Effector CD8-positive, alpha-beta T cell (primary cell): ENCODE measurements at regions not wholly inside any gene's neighbourhood (a gene's known extent, or its start where the extent isn't known, plus 50 kb on each side); places are given as distances from the start of the nearest gene placed in this dataset.

Experiments used
- DNase-seq: peaks from one replicate; lab custom pipeline; 2025; lab: John Stamatoyannopoulos, UW

DNA sequence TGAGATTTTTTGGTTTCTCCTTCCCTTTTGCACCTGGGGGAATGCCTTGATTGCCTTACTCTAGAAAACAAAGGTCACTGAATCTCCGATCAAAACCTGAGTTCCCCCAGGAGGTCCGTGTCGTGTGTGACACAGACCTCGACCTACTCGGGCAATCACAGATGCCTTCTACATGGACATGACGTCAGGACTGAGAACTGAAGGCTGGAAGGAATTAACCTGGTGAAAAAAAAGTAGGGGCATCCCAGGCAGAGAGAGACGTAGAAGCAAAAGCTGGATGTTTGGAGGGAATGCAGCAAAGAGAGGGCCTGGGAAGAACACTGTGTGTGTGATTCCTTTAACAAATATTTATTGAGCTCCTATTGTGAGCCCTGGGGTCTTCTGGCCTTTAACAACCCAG lies 178.0 kb downstream of the PRDM2 start:
- DNase-seq = no peak

DNA sequence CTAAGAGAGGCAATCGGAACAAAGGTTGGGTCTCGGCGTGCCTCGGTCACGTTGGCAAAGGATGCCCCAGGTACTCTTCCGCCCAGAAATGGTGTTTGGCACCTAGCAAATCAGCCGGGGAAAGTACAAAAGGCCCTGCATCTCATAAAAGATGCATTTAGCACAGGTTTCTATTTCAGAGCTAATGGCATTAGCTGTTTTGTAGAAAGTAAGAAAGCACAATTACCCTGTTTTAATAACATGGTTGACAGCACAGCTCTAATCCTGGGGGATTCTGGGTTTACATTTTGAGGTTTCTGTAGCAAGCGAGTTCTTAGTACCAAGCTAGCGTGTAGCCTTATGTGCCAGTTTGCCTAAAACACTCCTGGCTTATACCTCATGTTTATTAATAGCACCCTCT lies 178.5 kb downstream of the PRDM2 start:
- DNase-seq = no peak

DNA sequence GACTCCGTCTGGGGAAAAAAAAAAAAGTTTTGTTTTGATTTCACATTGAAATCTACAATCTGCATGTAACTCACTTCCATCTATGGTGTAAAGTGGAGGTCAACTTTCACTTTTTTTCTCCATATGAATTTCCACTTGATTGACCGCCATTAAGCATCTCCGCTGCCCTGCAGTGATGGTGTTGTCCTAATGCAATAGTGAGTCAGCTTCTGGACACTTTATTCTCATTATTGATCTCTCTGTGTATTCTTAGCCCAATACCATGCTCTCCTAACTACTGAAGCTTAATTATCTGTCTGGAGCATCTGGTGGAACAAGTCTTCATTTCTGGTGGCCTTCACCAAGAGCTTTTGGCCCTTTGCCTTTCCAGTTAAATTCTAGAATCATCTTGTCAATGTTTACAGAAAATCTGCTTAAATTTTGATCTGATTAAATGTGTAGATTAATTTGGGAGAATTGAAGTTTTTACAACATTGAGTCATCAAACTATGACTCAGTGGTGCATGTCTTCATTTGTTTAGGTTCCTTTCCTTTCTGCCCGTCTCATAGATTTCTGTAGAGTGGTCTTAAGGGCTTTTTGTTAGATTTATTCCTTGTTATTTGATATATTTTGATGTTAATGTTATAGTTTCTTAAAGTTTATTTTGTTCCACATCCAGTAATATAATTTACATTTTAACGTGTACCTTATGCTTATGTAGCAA lies 181.5 kb downstream of the PRDM2 start:
- DNase-seq = no peak

DNA sequence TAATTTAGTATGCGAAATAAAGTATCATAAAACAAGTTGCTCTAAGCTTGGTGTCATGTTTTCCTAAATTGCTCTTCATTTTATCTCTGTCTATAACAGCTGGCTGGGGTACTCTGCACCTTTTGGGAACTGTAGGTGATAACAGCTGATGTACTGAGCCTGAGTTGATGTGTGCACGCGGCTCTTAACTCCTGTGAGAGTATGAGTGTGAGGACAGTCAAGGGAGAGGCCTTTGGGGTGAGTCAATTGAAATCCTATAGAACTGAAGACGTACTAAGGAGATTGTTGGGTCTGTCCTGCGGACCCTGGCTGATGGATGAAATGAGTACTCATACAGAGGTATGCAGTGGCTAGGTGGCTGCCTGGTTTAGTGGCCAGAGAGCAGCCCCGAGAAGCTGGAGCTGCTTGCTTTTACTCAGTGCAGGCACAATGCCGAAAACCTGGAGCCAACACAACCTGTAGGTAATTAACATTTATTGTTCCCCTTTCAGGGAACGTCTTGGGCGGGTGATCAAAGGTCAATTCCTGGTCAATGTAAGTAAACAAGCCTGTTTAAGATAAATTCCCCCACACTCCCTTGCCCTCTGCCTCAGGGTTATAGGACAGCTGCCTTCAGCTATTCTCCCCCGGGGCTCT lies 188.5 kb downstream of the PRDM2 start:
- DNase-seq = no peak

DNA sequence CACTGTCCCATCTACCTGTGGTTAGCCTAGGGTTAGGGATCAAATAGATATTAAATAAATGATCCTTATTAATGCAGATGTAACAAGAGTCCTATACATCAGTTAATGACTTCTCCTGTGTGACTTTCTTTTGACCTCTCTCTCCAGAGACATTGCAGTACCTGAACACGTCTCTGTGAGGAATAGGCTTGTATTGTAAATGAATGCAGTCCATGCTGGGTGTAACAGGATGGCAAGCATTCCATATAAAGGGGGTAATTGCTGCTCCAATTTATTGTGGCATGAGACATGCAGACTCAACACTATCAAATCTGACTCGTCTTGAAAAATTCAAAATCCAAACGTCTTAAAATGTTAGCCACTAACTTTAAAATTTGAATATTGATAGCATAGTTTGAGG lies 189.5 kb downstream of the PRDM2 start:
- DNase-seq = no peak

DNA sequence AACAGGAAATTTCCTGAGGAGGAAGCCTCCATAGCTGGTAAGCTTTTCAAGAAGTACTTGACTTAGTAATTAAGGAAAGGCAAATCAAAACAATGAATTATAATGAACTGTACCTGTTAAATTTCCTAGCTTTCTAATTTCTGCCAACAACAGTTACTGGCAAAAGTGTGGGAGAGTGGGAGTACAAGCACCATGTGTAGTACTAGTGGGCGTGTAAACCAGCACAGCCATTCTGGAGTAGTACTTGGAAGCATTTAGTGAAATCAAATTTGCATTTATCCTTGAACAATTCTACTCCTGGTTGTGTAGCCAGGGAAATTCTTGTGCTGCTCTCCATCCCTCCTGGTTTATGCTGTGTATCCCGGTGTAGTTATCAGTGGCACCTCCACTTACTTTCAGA lies 190.8 kb downstream of the PRDM2 start:
- no peak for DNase-seq

DNA sequence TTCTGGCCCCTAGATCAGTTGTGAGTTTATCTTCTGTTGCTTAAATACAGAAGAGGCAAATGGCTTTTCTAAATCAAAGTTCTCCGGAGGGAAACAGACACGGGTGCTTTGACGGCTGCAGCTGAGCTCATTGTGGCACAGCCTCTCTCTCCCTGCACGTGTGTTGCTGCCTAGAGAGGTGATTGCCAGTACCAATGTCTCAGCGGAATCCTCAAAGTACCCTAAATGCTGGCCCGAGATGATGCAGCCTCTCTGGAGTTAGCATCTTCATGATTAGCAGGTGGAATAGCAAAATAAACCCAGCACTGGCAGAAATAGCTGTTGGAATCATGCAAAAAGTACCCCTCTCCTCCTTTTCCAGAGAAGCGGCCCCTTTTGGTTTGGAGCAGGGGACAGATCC lies 192.2 kb downstream of the PRDM2 start:
- DNase-seq = no peak

DNA sequence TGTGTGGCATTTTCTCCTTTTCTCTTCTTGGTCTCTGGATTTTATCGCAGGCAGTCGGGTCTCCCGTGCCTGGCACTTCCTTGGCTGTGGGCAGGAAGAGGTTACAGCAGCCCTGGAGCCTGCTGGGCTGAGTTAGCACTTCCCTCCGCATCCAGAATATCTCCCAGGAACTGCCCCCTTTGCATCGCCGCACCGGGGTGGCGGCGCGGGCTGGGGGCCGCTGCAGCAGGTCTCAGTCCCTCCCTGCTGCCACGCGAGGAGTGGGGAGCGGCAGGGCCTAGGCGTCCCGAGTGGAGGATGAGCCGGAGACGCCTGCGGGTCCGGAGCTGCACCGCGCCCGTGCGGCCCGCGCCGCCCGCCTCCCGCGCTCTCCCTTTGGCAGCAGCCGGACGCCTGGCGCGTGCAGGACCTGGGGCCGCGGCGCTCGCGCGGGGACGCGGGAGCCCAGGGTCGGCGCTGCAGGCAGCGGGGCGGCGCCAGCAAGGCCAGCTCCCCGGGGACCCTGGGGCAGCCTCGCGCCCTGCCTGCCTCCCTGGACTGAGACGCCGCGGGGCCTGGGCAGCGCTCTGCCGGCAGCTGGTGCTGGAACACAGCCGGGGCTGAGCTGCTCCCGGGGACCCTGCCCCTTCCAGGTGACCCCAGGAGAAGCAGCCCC lies 192.8 kb downstream of the PRDM2 start:
- no peak for DNase-seq

DNA sequence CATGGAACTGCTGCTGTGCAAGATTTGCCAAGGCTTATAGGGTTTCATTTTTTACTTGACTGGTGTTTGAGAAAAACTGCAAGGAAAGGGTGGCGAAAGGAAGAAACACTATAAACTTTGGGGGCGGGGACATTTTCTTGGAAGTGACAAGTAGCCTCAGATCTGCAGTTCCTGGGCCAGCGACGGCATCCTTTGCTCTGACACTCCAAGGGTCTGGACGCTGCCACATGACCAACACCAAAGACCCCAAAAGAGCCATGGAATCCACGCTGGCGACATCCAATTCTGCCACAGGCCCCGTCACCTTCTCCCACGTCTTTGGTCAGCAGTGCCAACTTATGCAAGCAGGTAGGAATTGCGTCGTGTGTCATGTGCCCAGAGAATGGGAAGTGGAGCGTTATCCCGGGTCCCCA lies 193.4 kb downstream of the PRDM2 start:
- DNase-seq = no peak

DNA sequence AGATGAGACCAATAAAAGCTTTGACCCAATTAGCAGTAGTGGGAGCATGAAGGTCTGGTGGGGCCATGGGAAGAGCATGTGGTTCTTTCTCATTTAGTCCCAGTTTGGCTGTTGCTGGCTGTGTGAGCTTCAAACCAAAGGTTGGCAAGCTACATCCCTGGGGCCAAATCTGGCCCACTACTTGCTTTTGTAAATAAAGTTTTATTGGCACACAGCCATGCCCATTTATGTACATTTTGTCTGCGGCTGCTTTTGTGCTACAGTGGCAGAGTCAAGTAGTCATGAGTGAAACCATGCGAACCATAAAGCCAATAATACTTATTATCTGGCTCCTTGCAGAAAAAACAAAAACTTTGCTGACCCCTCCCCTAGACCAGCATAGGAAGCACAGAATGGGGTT lies 196.9 kb downstream of the PRDM2 start:
- no peak for DNase-seq

DNA sequence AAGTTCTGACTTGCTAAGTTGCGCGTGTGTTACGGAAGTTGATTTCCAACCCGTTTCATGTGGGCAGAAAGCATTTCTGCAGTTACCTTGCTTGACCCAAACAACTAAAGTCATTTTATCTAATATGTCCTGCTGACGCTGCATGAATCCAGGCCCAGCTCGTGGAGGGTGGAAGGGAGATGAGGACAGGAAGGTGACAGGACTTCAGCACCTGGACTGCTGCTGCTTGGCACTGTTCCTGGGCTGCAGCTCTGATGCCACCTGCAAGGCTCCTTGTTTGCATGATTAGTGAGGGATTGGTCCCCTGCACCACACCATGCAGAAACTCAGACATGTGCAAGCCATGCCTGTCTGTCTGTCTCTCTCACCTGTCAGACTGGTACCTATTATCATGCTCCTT lies 198.4 kb downstream of the PRDM2 start:
- no peak for DNase-seq

DNA sequence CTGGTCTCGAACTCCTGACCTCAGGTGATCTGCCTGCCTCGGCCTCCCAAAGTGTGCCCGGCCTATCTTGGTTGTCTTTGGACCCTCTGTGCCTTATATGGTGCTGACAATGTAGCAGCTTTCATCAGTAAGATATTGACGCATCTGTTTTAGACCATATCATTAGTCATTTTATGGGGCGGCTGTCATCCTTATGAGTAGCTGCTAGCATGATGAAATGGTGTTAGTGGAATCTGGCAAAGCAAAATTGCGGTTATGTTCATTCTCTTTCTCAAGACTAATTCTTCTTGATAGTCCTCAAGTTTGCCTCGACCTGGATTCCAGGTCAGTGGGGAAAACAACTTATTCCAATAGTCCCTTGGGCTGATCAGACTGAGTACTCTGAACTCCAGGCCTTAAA lies 199.9 kb downstream of the PRDM2 start:
- no peak for DNase-seq

DNA sequence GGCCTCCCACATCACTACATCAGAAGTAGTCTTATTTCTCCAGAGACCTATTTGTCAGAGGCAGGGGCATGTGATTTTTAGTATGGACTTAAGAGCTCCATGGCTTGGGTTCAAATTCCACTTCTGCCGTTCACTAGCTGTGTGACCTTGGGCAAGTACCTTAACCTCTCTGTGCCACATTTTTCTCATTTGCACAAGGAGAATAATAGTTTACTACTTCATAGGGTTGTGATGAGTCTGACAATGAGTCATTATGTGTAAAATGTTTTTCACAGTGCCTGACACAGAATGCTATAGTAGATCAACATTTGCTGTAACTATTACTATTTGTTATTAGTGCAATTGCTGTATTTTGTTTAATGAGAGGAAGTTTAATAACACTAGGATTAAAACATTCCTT lies 200.6 kb downstream of the PRDM2 start:
- no peak for DNase-seq

DNA sequence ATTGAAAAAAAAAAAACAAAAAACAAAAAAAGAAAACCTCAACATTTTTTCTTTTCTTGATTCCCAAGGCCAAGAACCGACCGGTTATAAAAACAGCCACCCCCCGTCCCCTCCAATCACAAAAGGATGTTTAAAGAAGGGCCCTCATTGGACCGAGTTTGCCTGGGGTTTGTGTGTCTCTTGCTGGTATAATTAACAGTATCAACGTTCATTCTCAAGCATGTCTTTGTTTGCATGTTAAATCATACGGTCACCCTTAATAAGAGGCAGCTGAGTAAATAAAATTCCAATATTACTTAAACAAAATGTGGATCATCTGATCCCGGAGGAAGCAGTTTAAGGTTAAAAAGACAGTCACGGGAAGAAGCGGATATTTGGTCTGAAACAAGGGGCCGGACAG lies 201.1 kb downstream of the PRDM2 start:
- DNase-seq = no peak

DNA sequence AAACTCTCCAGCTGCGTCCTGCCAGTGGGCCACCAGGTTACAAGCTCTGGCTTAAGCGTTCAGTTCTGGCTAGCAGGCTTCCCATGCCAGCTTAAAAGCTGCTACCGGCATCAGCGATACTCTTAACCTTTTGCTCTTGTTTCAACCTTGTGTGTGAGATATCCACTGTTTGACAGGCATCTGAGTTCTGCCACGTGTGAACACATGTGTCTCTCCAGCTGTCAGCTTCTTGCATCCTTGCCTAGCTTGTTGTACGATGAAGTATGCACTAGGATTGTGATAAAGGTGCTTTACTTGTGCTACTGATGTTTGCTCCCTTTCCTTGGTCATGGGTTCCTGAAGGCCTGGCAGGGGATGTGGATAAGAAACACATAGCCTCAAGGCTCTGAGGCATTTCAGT lies 201.6 kb downstream of the PRDM2 start:
- DNase-seq = no peak

DNA sequence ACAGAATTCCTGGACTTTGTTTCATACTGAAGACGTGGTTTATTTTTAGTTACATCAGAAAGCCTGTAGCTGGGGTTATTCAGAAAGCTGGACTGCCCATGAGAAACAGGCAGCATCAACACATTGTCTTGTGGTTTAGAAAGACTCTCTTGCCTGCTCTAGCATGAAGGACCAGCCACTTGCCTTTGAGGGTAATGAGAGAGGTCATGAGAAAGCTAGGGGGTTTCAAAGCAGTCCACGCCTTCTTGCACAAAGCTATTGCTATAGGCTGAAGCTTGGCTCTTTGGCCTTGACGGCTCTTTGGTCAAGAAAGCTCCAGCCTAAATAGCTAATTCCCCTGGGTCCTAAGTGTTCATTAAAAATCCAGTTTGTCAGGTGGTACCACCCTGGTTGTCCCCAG lies 208.1 kb downstream of the PRDM2 start:
- DNase-seq = no peak

DNA sequence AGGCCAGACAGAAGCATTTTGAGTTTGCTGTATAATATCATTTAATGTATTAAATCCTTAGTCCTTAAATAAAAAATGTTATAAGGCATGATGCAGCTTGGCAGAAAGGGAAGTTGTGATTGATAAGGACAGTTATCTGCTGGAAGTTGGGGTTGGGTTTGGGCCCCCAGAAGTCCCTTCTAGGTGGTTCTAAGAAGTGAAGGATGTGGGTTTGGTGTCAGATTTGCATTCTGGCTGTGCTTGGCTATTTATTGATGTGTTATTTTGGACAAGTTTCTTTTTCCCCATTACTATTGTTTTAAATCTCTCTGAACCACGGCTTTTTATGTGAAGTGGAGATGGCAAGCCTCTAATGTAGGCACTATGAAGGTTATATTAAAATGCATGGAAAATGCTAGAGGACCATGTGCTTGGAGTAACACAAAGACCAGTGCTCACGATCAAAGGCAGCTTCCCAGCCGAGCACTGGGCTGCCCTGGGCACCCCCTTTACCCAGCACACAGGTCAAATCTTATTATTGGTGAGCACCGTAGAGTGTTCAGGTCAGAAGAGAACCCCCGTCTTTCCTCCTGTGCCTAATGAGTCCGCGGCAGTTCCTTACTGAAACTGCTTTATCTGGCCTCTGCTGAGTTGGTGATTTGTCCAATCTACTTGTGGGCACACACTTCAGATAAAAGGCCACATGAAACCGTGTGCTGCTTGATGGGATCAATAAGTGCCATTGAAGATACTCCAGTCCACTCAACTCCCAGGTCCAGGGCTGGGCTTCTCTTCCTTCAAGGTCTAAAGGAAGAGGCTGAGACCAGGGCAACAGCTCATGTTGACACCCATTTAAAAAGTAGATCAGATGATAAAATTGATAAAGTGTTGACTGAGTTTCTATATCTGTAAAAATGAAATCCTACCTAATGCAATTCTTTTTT lies 212.0 kb downstream of the PRDM2 start:
- no peak for DNase-seq

DNA sequence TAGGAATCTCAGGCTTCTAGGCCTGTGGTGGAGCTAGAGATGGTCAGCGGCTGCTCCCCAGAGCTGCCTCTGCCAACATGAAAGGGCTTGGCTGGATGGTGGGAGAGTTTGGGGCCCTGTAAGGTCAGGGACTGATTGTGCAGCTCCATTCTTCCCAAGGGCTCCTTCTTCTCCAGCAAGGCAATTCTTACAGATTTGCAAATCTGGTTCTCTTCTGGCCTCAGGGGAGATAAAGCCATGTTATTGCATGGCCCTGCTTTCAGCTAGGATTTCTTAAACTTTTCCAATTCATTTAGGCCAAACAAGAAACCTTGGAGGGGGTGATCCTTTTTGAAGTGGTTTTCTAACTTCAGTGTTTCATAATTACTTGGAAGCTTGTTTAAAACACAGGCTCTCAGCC lies 213.4 kb downstream of the PRDM2 start:
- no peak for DNase-seq

DNA sequence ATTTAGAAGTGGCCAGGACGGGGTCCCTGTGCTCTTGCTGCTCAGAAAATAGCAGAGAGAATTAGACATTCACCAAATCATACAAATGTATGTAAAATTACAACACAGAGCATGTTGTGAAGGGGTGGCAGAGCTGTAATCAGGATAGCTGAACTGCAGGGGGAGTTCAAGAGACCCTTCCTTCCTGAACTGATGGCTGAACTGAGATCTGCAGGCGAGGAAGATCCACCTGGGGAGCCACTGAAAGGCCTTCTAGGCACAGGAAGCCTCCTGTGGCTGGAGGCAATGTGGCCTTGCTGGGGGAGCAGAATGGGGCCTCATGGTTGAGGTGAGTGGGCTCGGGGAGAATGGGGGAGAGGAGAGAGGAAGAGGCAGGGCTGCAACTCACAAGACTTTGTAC lies 216.5 kb downstream of the PRDM2 start:
- DNase-seq = no peak

DNA sequence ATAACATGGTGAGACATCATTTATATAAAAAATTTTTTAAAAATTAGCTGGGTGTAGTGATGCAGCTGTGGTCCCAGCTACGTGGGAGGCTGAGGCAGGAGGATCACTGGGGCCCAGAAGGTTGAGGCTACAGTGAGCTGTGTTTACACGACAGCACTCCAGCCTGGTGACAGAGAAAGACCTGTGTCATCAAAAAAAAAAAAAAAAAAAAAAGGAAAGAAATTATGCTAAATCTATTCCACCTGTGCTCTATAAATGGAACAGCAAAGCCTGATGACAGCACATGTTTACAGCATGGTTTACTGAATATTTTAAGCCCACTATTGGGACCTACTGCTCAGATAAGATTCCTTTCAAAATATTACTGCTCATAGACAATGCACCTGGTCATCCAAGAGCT lies 217.6 kb downstream of the PRDM2 start:
- DNase-seq = no peak

DNA sequence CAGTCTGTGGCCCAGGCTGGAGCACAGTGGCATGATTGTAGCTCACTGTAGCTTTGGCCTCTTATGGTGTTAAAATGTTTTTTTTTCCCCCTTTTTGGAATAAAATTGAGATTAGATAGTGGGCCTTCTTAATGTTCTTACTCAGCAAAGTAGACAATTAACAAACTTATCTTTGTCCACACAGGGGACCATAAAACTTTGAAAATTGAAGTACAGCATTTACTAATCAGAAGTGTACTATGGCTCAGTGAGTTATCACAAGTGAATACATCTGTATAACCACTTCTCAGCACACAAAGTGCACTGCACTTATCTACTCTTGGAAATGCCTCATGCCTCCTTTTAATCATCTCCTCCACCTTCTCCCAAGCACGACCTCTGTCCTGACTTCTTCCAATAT lies 218.9 kb downstream of the PRDM2 start:
- DNase-seq = no peak

DNA sequence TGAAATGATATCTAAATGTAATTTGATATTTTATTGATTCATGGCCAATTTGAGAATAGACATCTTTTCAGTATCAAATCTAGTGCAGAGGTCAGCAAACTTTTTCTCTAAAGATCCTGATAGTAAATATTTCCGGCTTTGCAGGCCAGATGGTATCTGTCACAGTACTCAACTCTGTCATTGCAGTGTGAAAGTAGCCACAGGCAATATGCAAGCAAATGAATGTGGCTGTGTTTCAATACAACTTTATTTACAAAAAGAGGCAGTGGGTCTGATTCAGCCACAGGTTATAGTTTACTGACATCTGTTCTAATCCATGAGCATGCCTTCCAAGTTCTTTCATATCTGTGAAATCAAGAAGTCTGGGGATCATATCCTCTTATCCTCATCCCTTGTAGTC lies 221.2 kb downstream of the PRDM2 start:
- no peak for DNase-seq
